PC-9 (cell line): ENCODE measurements at regions not wholly inside any gene's neighbourhood (a gene's known extent, or its start where the extent isn't known, plus 50 kb on each side); places are given as distances from the start of the nearest gene placed in this dataset.

Source experiments
- CTCF ChIP-seq: fragments of 200-600 bp; sonication (generic); conservative IDR thresholded peaks from 2 replicates; pipeline ENCODE4 v1.6.1; 2017; ENCODE audit warnings: mixed run types, antibody characterized with exemption, mild to moderate bottlenecking, moderate library complexity
- EZH2 ChIP-seq: fragments of 200-600 bp; sonication (generic); IDR thresholded peaks from 2 replicates; pipeline ENCODE4 v1.8.0; 2017; ENCODE audit warnings: antibody characterized with exemption, low read depth

- no peak for TF ChIP-seq CTCF
- TF ChIP-seq EZH2, result no peak
These were observed 506.7 kb downstream of the POM121L12 start for GRCh38 chr7:53542157-53542556.
